Kidney (tissue), 13 donors: ENCODE measurements at regions not wholly inside any gene's neighbourhood (a gene's known extent, or its start where the extent isn't known, plus 50 kb on each side); places are given as distances from the start of the nearest gene placed in this dataset.
"Not testable (repeated sequence)": the region's sequence is repeated elsewhere in the genome, so short reads cannot be mapped to it uniquely, and the experiment has no call there.

Experiments
- DNase-seq, 5 donors: peaks; one replicate each; pipeline ENCODE4 v3.0.0-alpha.2; 2013 to 2020
- FAIRE-seq: peaks from 2 replicates; lab custom pipeline; 2012; peaks lifted over from hg19 to GRCh38; lab: Jason Lieb, UNC
- H3K27ac ChIP-seq, 2 donors: one replicate each; pipeline ENCODE4 v1.7.0; 2013; ENCODE audit warnings: low read depth in 2 of 2, low read length in 2 of 2, inconsistent platforms in 1 of 2
- H3K27me3 ChIP-seq: one replicate; pipeline ENCODE4 v1.7.1; 2013; ENCODE audit warnings: low read length, inconsistent platforms; ENCODE audit not compliant: control insufficient read depth, insufficient read depth
- H3K36me3 ChIP-seq, 3 donors: one replicate each; pipeline versions ENCODE4 v1.7.0 to v1.7.1; 2013; ENCODE audit warnings: low read length in 3 of 3, control low read depth in 1 of 3, inconsistent platforms in 1 of 3; ENCODE audit not compliant: insufficient read depth in 3 of 3, control insufficient read depth in 2 of 3
- H3K4me1 ChIP-seq, 3 donors: one replicate each; pipeline versions ENCODE4 v1.7.0 to v1.7.1; 2013; ENCODE audit warnings: low read length in 3 of 3, inconsistent platforms in 1 of 3, low read depth in 1 of 3; ENCODE audit not compliant: control insufficient read depth in 2 of 3, insufficient read depth in 2 of 3
- H3K4me3 ChIP-seq, 3 donors: one replicate each; pipeline versions ENCODE4 v1.7.0 to v1.8.1; 2013; ENCODE audit warnings: low read length in 3 of 3, control low read depth in 1 of 3, inconsistent platforms in 1 of 3
- H3K9ac ChIP-seq, 3 donors: one replicate each; pipeline versions ENCODE4 v1.7.0 to v1.7.1; 2013; ENCODE audit warnings: low read length in 3 of 3, control low read depth in 1 of 3, inconsistent platforms in 1 of 3
- H3K9me3 ChIP-seq, 3 donors: one replicate each; pipeline versions ENCODE4 v1.7.0 to v1.7.1; 2013; ENCODE audit warnings: low read length in 3 of 3, control low read depth in 1 of 3, inconsistent platforms in 1 of 3; ENCODE audit not compliant: control insufficient read depth in 2 of 3, insufficient read depth in 1 of 3
- CTCF ChIP-seq: IDR thresholded peaks from 3 replicates; pipeline ENCODE4 v1.5.1; 2012; ENCODE audit warnings: mild to moderate bottlenecking, moderate library complexity, borderline replicate concordance; ENCODE audit not compliant: insufficient read depth; ENCODE audit errors: extremely low read depth
- intact Hi-C: fragments of 100-400 bp; cut with DNase I; formaldehyde crosslinking; loops from one replicate; pipeline ENCODE4 v1.11.1; 2022
- donor health status: control.
- donor health status: control.
- donor health status: control.
- donor health status: control.
- donor health status: control.
- donor health status: DM: yes; HTN: yes; CAD: no.
- donor health status: Normal renal cell carcinoma (clear cell type).

GRCh38 chr7:89839329-89839728 is 314.9 kb upstream of the STEAP1 start:
- DNase-seq: no peak
- FAIRE-seq: no peak

GRCh38 chr7:89845952-89846351 is 308.3 kb upstream of the STEAP1 start:
- Histone ChIP-seq H3K36me3 (no peaks in the 10 kb centered on the region), H3K4me1 (no peaks in the 10 kb centered on the region), H3K9ac (no peak overlapping the region), H3K27me3 (no peaks in the 10 kb centered on the region), H3K9me3 (no peaks in the 10 kb centered on the region), H3K27ac (no peak overlapping the region), H3K4me3 (no peak overlapping the region)
- no peak for TF ChIP-seq CTCF
- DNase-seq: no peak
- intact Hi-C loops: no loop called here
- FAIRE-seq: no peak

More at GRCh38 chr7:89839329-89839728, 314.9 kb upstream of the STEAP1 start:
- H3K4me1 ChIP-seq: no peaks in the 10 kb centered on the region
- intact Hi-C loops: no loop called here
- no peaks in the 10 kb centered on the region for H3K36me3 ChIP-seq
- no peak overlapping the region for H3K4me3 ChIP-seq
- H3K9ac ChIP-seq: no peak overlapping the region
- no peak for TF ChIP-seq CTCF
- no peak overlapping the region for H3K27ac ChIP-seq
- no peaks in the 10 kb centered on the region for H3K27me3 ChIP-seq
- H3K9me3 ChIP-seq: no peaks in the 10 kb centered on the region

GRCh38 chr7:89849052-89849451 is 305.2 kb upstream of the STEAP1 start:
- no peak for TF ChIP-seq CTCF
- FAIRE-seq: no peak
- Histone ChIP-seq H3K4me3 (no peak overlapping the region), H3K9me3 (no peaks in the 10 kb centered on the region), H3K27me3 (no peaks in the 10 kb centered on the region), H3K9ac (no peak overlapping the region), H3K4me1 (no peaks in the 10 kb centered on the region), H3K36me3 (no peaks in the 10 kb centered on the region), H3K27ac (no peak overlapping the region)
- intact Hi-C loops: no loop called here
- DNase-seq: no peak

GRCh38 chr7:89857053-89857452 is 297.2 kb upstream of the STEAP1 start:
- H3K9ac ChIP-seq, intact Hi-C loops, FAIRE-seq, H3K36me3 ChIP-seq, H3K4me1 ChIP-seq, H3K27me3 ChIP-seq, DNase-seq, H3K4me3 ChIP-seq, H3K27ac ChIP-seq: not testable (repeated sequence)
- peaks cover 0 to 18% (median 10%) of the 10 kb centered on the region in 3 donors for H3K9me3 ChIP-seq
